ENCODE measurements at regions not wholly inside any gene's neighbourhood (a gene's known extent, or its start where the extent isn't known, plus 50 kb on each side); places are given as distances from the start of the nearest gene placed in this dataset.

- Histone ChIP-seq H3K27ac (ENCODE audit: low read length in 2 of 2) (no peak overlapping the region), H3K79me2 (ENCODE audit: control insufficient read depth, insufficient read depth, low read length) (no peaks in the 10 kb centered on the region), H3K9me3 (ENCODE audit: control extremely low read depth in 1 of 3, control insufficient read depth in 2 of 3, insufficient read depth in 1 of 3, low read length in 2 of 3) (peaks cover 0 to 4% (median 1%) of the 10 kb centered on the region in 3 donors), H3K9ac (ENCODE audit: low read length) (no peak overlapping the region), H3K27me3 (replicated peaks in 1 of 4; ENCODE audit: control extremely low read depth in 1 of 4, control insufficient read depth in 3 of 4, insufficient read depth in 4 of 4, low read length in 3 of 4) (no peaks in the 10 kb centered on the region), H2AFZ (ENCODE audit: insufficient read depth, low read depth, low read length, poor library complexity, severe bottlenecking) (no peak overlapping the region), H3K4me2 (replicated peaks; ENCODE audit: low read depth, low read length, poor library complexity, severe bottlenecking) (no peak overlapping the region), H4K20me1 (ENCODE audit: control insufficient read depth, insufficient read depth, low read length, poor library complexity, severe bottlenecking) (no peaks in the 10 kb centered on the region), H3K4me3 (ENCODE audit: control extremely low read depth in 1 of 5, extremely low read depth in 1 of 5, insufficient read depth in 1 of 5, low read depth in 2 of 5, low read length in 4 of 5) (no peak overlapping the region), H3K36me3 (replicated peaks in 1 of 2; ENCODE audit: control extremely low read depth in 1 of 2, control insufficient read depth in 1 of 2, extremely low read depth in 1 of 2, insufficient read depth in 2 of 2, low read length in 1 of 2) (no peaks in the 10 kb centered on the region), H3K4me1 (ENCODE audit: control insufficient read depth in 2 of 2, insufficient read depth in 2 of 2, low read length in 2 of 2) (no peaks in the 10 kb centered on the region)
- H3K27me3 Mint-ChIP-seq = peaks cover 8% of the 10 kb centered on the region
- no peak overlapping the region for H3K27ac Mint-ChIP-seq
- H3K9me3 Mint-ChIP-seq (ENCODE audit: insufficient read depth) = no peaks in the 10 kb centered on the region
- WGBS (ENCODE audit: insufficient coverage) = 60% methylated on average over 17 of the region's 17 CpGs
- no peak overlapping the region for H3K4me3 Mint-ChIP-seq
- ATAC-seq (ENCODE audit: low read depth) (no peak), DNase-seq (no peak)
- POLR2A ChIA-PET = no interaction called here
- no peaks in the 10 kb centered on the region for H3K4me1 Mint-ChIP-seq
- CTCF ChIA-PET = no interaction called here
- intact Hi-C loops (cut with micrococcal nuclease) = no loop called here
- no peak for TF ChIP-seq CTCF (IDR thresholded peaks at IDR 0.05)
- no peak for TF ChIP-seq EZH2 (IDR thresholded peaks at IDR 0.05; ENCODE audit: borderline replicate concordance, insufficient read depth, low read depth, low read length, poor library complexity, severe bottlenecking)
Measured at GRCh38 chr10:125370578-125370977, 210.2 kb upstream of the CTBP2 start.

- peaks cover 12% of the 10 kb centered on the region for H3K27me3 Mint-ChIP-seq
- TF ChIP-seq CTCF (IDR thresholded peaks at IDR 0.05) (no peak), EZH2 (IDR thresholded peaks at IDR 0.05; ENCODE audit: borderline replicate concordance, insufficient read depth, low read depth, low read length, poor library complexity, severe bottlenecking) (no peak)
- no peak for DNase-seq
Measured at GRCh38 chr10:125369382-125370326, 209.3 kb upstream of the CTBP2 start.

More at GRCh38 chr10:125369382-125370326, 209.3 kb upstream of the CTBP2 start:
- no peaks in the 10 kb centered on the region for H3K27me3 ChIP-seq (replicated peaks in 1 of 4; ENCODE audit: control extremely low read depth in 1 of 4, control insufficient read depth in 3 of 4, insufficient read depth in 4 of 4, low read length in 3 of 4)
- ChIA-PET CTCF (no interaction called here), POLR2A (no interaction called here)
- intact Hi-C loops (cut with micrococcal nuclease) = no loop called here
- no peak overlapping the region for H3K9ac ChIP-seq (ENCODE audit: low read length)
- H3K4me3 Mint-ChIP-seq = no peak overlapping the region
- no peaks in the 10 kb centered on the region for H3K4me1 ChIP-seq (ENCODE audit: control insufficient read depth in 2 of 2, insufficient read depth in 2 of 2, low read length in 2 of 2)
- no peaks in the 10 kb centered on the region for H3K36me3 ChIP-seq (replicated peaks in 1 of 2; ENCODE audit: control extremely low read depth in 1 of 2, control insufficient read depth in 1 of 2, extremely low read depth in 1 of 2, insufficient read depth in 2 of 2, low read length in 1 of 2)
- no peaks in the 10 kb centered on the region for H4K20me1 ChIP-seq (ENCODE audit: control insufficient read depth, insufficient read depth, low read length, poor library complexity, severe bottlenecking)
- no peak overlapping the region for H3K4me2 ChIP-seq (replicated peaks; ENCODE audit: low read depth, low read length, poor library complexity, severe bottlenecking)
- no peaks in the 10 kb centered on the region for H3K4me1 Mint-ChIP-seq
- H3K9me3 Mint-ChIP-seq (ENCODE audit: insufficient read depth) = peaks cover 7% of the 10 kb centered on the region
- no peak for ATAC-seq (ENCODE audit: low read depth)
- H3K79me2 ChIP-seq (ENCODE audit: control insufficient read depth, insufficient read depth, low read length) = no peaks in the 10 kb centered on the region
- H2AFZ ChIP-seq (ENCODE audit: insufficient read depth, low read depth, low read length, poor library complexity, severe bottlenecking) = no peak overlapping the region
- H3K27ac Mint-ChIP-seq = no peak overlapping the region
- no peak overlapping the region for H3K4me3 ChIP-seq (ENCODE audit: control extremely low read depth in 1 of 5, extremely low read depth in 1 of 5, insufficient read depth in 1 of 5, low read depth in 2 of 5, low read length in 4 of 5)
- 82% methylated on average over 7 of the region's 12 CpGs for whole genome bisulfite sequencing (ENCODE audit: insufficient coverage)
- no peak overlapping the region for H3K27ac ChIP-seq (ENCODE audit: low read length in 2 of 2)
- peaks cover 0 to 4% (median 1%) of the 10 kb centered on the region in 3 donors for H3K9me3 ChIP-seq (ENCODE audit: control extremely low read depth in 1 of 3, control insufficient read depth in 2 of 3, insufficient read depth in 1 of 3, low read length in 2 of 3)

Measured in B cell (primary cell).